ENCODE measurements at regions not wholly inside any gene's neighbourhood (a gene's known extent, or its start where the extent isn't known, plus 50 kb on each side); places are given as distances from the start of the nearest gene placed in this dataset.

- H3K27me3 ChIP-seq (ENCODE audit: control insufficient read depth, insufficient read depth, low read length): no peaks in the 10 kb centered on the region
- DNase-seq (ENCODE audit: low read depth): no peak
Observed at GRCh38 chr9:103755441-103755840, 338.7 kb upstream of the SMC2 start.

GRCh38 chr9:103755986-103756385, 338.1 kb upstream of the SMC2 start:
- DNase-seq (ENCODE audit: low read depth): no peak
- no peaks in the 10 kb centered on the region for H3K27me3 ChIP-seq (ENCODE audit: control insufficient read depth, insufficient read depth, low read length)
- H3K4me3 ChIP-seq (ENCODE audit: low read depth, low read length): no peak overlapping the region
- ChIA-PET POLR2A (no interaction called here), CTCF (no interaction called here)
- H3K36me3 ChIP-seq (ENCODE audit: control insufficient read depth, insufficient read depth, low read length): no peaks in the 10 kb centered on the region
- TF ChIP-seq CTCF (IDR thresholded peaks at IDR 0.05; ENCODE audit: insufficient read depth, low read depth, low read length): no peak

More at GRCh38 chr9:103755441-103755840, 338.7 kb upstream of the SMC2 start:
- POLR2A ChIA-PET: no interaction called here
- CTCF ChIA-PET: no interaction called here
- H3K36me3 ChIP-seq (ENCODE audit: control insufficient read depth, insufficient read depth, low read length): no peaks in the 10 kb centered on the region
- TF ChIP-seq CTCF (IDR thresholded peaks at IDR 0.05; ENCODE audit: insufficient read depth, low read depth, low read length): no peak
- H3K4me3 ChIP-seq (ENCODE audit: low read depth, low read length): no peak overlapping the region

- DNase-seq (ENCODE audit: low read depth): no peak
- Histone ChIP-seq H3K27me3 (ENCODE audit: control insufficient read depth, insufficient read depth, low read length) (no peaks in the 10 kb centered on the region), H3K36me3 (ENCODE audit: control insufficient read depth, insufficient read depth, low read length) (no peaks in the 10 kb centered on the region), H3K4me3 (ENCODE audit: low read depth, low read length) (no peak overlapping the region)
- TF ChIP-seq CTCF (IDR thresholded peaks at IDR 0.05; ENCODE audit: insufficient read depth, low read depth, low read length): no peak
- ChIA-PET POLR2A (no interaction called here), CTCF (no interaction called here)
Observed at GRCh38 chr9:103757062-103757461, 337.0 kb upstream of the SMC2 start.

- H3K4me3 ChIP-seq (ENCODE audit: low read depth, low read length): no peak overlapping the region
- DNase-seq (ENCODE audit: low read depth): no peak
- no peaks in the 10 kb centered on the region for H3K36me3 ChIP-seq (ENCODE audit: control insufficient read depth, insufficient read depth, low read length)
- no peaks in the 10 kb centered on the region for H3K27me3 ChIP-seq (ENCODE audit: control insufficient read depth, insufficient read depth, low read length)
- no peak for TF ChIP-seq CTCF (IDR thresholded peaks at IDR 0.05; ENCODE audit: insufficient read depth, low read depth, low read length)
- CTCF ChIA-PET: no interaction called here
- POLR2A ChIA-PET: no interaction called here
Observed at GRCh38 chr9:103761466-103761865, 332.6 kb upstream of the SMC2 start.

GRCh38 chr9:103789686-103790085, 304.4 kb upstream of the SMC2 start:
- CTCF ChIA-PET: no interaction called here
- no peak for DNase-seq (ENCODE audit: low read depth)
- TF ChIP-seq CTCF (IDR thresholded peaks at IDR 0.05; ENCODE audit: insufficient read depth, low read depth, low read length): no peak
- Histone ChIP-seq H3K27me3 (ENCODE audit: control insufficient read depth, insufficient read depth, low read length) (no peaks in the 10 kb centered on the region), H3K36me3 (ENCODE audit: control insufficient read depth, insufficient read depth, low read length) (no peaks in the 10 kb centered on the region), H3K4me3 (ENCODE audit: low read depth, low read length) (no peak overlapping the region)
- POLR2A ChIA-PET: no interaction called here
